ACC112 (cell line): ENCODE measurements at regions not wholly inside any gene's neighbourhood (a gene's known extent, or its start where the extent isn't known, plus 50 kb on each side); places are given as distances from the start of the nearest gene placed in this dataset.

Experiments
- H2AFZ ChIP-seq: fragments of 200-600 bp; sonication (generic); one replicate; pipeline ENCODE4 v1.6.0; 2017; ENCODE audit warnings: antibody characterized with exemption, low read length; ENCODE audit not compliant: unreplicated experiment
- H3K27ac ChIP-seq: fragments of 200-600 bp; sonication (generic); 2 replicates; pipeline ENCODE4 v1.5.1; 2014; ENCODE audit warnings: low read depth, mild to moderate bottlenecking, antibody characterized with exemption, low read length, moderate library complexity
- H3K27me3 ChIP-seq: fragments of 200-600 bp; sonication (generic); 2 replicates; pipeline ENCODE4 v1.6.1; 2014; ENCODE audit warnings: mild to moderate bottlenecking, antibody characterized with exemption, low read length, moderate library complexity, mixed read lengths; ENCODE audit not compliant: insufficient read depth
- H3K36me3 ChIP-seq: fragments of 200-600 bp; sonication (generic); 2 replicates; pipeline ENCODE4 v1.6.1; 2016; ENCODE audit warnings: mild to moderate bottlenecking, antibody characterized with exemption, low read length, moderate library complexity, mixed read lengths; ENCODE audit not compliant: insufficient read depth
- H3K4me1 ChIP-seq: fragments of 200-600 bp; sonication (generic); one replicate; pipeline ENCODE4 v1.6.1; 2016; ENCODE audit warnings: low read length, mixed read lengths; ENCODE audit not compliant: insufficient read depth, unreplicated experiment, control insufficient read depth
- H3K4me3 ChIP-seq: fragments of 200-600 bp; sonication (generic); 2 replicates; pipeline ENCODE4 v1.5.1; 2014; ENCODE audit warnings: mild to moderate bottlenecking, low read depth, low read length
- H3K79me2 ChIP-seq: fragments of 200-600 bp; sonication (generic); one replicate; pipeline ENCODE4 v1.6.0; 2016; ENCODE audit warnings: low read length; ENCODE audit not compliant: control insufficient read depth, unreplicated experiment, insufficient read depth

DNA sequence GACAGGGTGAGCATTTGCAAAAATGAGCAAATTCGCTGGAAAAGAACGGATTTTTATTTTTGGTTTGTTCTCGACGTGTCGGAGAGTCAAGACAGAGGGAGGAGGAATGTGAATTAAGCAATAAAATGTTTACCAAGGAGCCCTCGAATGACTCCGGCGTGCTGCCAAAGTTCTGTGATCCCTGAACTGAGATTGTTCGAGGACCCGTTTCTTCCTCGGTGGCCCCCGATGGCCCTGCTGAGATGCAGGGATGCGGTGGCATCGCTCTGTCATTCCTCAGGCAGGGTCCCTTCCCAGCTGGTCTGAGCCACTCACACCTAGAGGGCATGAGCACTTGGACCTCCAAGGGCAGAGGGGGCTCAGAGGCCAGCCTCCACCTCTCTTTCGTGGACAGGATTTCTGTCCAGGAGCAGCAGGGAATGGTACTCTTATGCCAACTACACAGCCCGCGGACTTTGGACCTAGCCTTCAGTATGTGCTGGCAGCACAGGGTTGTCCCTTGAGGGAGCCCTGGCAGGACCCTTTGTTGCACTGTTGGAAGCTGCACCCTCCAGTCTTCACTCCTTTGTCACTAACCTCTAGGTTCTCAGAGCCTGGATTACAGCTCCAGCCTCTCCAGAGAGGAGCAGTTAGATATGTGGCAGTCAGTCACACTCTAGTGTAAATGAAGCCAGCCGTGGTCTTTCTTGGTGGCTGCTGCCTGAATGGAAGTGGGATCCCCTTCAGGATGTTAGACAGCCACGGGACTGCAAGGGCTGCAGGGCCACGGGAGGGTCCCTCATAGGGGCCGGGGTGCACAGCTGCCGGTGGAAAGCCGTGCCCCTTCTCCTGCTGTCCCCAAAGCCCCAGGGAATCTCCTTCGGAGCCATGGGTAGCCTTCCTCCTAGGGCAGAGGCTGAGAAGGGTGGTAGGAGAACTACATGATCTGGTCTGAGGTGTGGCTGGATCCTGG, 109.4 kb upstream of the ANO1 start:
- H3K79me2 ChIP-seq = no peaks in the 10 kb centered on the region
- no peak overlapping the region for H2AFZ ChIP-seq
- peaks cover 12% of the 10 kb centered on the region; the same call in 1 of the 2 replicates for H3K27me3 ChIP-seq
- H3K4me3 ChIP-seq = no peak overlapping the region
- no peak overlapping the region for H3K27ac ChIP-seq
- H3K4me1 ChIP-seq = no peaks in the 10 kb centered on the region
- no peaks in the 10 kb centered on the region for H3K36me3 ChIP-seq

DNA sequence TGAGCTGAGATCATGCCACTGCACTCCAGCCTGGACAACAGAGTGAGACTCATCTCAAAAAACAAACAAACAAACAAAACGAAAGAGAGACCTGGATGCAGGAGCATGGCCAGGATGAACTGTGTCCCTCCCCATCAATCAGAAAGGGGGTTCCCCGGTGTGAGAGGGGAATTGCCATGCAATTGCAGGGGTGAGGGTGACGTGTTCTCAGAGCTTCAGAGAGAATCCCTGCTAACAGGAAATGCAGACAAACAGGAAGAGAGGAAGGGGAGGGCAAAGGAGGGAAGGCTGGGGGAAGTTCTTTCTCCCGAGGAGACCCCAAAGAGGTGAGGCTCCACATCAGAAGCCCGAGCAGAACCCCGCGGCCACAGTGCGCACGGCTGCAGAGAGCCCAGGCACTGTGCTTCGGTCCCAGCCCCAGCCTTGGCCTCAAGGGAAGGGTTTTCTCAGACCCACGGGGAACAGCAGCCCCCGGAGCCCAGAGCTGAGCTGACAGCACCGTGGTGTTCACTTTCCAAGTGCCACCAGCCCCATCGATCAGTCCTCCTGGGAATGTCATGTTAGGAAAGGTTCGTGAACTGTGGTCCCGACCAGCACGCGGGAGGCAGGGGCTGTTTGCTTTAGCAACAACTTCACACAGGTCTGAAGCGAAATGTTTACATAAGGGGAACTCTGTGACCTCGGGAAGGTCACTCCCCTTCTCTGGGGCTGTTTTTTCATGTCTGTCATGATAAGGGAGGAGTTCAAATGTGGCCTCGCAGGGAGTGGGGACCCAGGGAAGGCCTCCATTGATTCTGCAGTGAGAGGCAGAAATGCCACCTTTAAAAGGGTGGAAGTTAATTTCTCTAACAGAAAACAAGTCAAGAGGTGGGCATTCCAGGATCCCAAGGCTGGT, 108.0 kb upstream of the ANO1 start:
- Histone ChIP-seq H3K27me3 (peaks cover 12% of the 10 kb centered on the region; the same call in 1 of the 2 replicates), H2AFZ (no peak overlapping the region), H3K79me2 (no peaks in the 10 kb centered on the region), H3K27ac (no peak overlapping the region), H3K4me3 (no peak overlapping the region), H3K4me1 (no peaks in the 10 kb centered on the region), H3K36me3 (no peaks in the 10 kb centered on the region)

DNA sequence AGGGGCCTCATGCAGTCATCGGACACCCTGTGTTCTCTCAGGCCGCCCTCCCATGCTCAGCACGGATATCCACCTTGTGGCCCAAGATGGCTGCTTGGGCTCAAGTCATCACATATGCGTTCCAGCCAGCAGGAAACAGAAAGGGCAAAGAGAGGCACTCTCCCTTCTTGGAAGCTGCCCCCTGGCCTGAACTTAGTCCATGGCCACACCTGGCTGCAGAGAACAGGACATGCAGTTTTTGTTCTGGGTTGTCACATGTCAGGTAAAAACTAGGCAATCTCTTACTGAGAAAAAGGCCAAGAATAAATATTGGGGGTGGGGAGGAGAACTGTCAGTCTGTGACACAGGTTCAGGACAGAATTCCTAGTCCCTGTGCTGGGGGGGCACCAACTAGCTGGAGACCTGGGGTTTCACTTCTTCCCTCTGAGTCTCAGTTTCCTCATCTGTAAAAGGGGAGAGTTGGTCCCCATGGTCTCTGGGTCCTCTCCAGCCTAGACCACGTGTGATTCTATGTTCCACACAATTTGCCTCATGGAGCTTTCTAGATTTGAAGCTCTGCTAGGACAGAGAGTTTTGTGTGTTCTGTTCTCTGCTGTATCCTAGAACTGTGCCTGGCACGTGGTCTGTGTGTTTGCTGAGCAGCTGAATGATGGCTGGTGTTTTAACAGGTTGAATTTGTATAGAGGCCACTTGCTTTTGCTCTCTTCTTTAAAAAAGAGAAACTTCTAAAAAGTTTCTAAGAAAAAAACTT, 107.2 kb upstream of the ANO1 start:
- H3K79me2 ChIP-seq = no peaks in the 10 kb centered on the region
- H3K4me3 ChIP-seq = no peak overlapping the region

GRCh38 chr11:69971741-69972140, 106.4 kb upstream of the ANO1 start:
- Histone ChIP-seq H2AFZ (no peak overlapping the region), H3K27me3 (peaks cover 12% of the 10 kb centered on the region; the same call in 1 of the 2 replicates), H3K4me1 (no peaks in the 10 kb centered on the region)

More for the DNA sequence above, 107.2 kb upstream of the ANO1 start:
- H3K4me1 ChIP-seq = no peaks in the 10 kb centered on the region
- H2AFZ ChIP-seq = no peak overlapping the region
- no peaks in the 10 kb centered on the region for H3K36me3 ChIP-seq
- no peak overlapping the region for H3K27ac ChIP-seq
- peaks cover 12% of the 10 kb centered on the region; the same call in 1 of the 2 replicates for H3K27me3 ChIP-seq

GRCh38 chr11:69972351-69972802, 105.7 kb upstream of the ANO1 start:
- H3K4me1 ChIP-seq = no peaks in the 10 kb centered on the region
- no peak overlapping the region for H3K27ac ChIP-seq
- H3K27me3 ChIP-seq = peaks cover 12% of the 10 kb centered on the region; the same call in 1 of the 2 replicates
- no peaks in the 10 kb centered on the region for H3K79me2 ChIP-seq
- H3K36me3 ChIP-seq = no peaks in the 10 kb centered on the region
- H3K4me3 ChIP-seq = no peak overlapping the region
- H2AFZ ChIP-seq = no peak overlapping the region

More at GRCh38 chr11:69971741-69972140, 106.4 kb upstream of the ANO1 start:
- Histone ChIP-seq H3K36me3 (no peaks in the 10 kb centered on the region), H3K27ac (no peak overlapping the region), H3K4me3 (no peak overlapping the region), H3K79me2 (no peaks in the 10 kb centered on the region)

GRCh38 chr11:69974528-69974927, 103.6 kb upstream of the ANO1 start:
- Histone ChIP-seq H3K79me2 (no peaks in the 10 kb centered on the region), H2AFZ (no peak overlapping the region), H3K4me1 (no peaks in the 10 kb centered on the region), H3K27me3 (peaks cover 6% of the 10 kb centered on the region; the same call in 1 of the 2 replicates), H3K36me3 (no peaks in the 10 kb centered on the region), H3K27ac (no peak overlapping the region), H3K4me3 (no peak overlapping the region)

DNA sequence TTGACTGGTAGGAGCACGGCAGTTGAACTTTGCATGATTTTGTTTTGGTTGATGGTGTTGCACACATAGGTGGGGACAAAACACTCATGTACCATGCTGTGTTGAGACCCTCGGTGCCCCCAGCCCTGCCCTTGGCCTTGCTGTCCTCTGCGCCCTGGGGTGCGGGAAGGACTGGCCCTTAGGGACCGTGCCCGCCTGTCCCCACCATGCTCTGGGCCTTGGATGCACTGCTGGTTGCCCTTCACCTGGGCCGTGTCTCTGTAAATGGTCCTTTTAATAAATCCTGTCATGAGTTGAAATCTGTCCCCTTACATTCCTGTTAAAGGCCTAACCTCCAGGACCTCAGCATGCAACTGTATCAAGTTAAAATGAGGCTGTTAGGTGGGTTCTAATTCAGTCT, 102.3 kb upstream of the ANO1 start:
- Histone ChIP-seq H3K79me2 (no peaks in the 10 kb centered on the region), H3K4me3 (no peak overlapping the region), H3K27ac (no peak overlapping the region), H3K4me1 (no peaks in the 10 kb centered on the region), H2AFZ (no peak overlapping the region), H3K36me3 (no peaks in the 10 kb centered on the region), H3K27me3 (peaks cover 6% of the 10 kb centered on the region; the same call in 1 of the 2 replicates)

DNA sequence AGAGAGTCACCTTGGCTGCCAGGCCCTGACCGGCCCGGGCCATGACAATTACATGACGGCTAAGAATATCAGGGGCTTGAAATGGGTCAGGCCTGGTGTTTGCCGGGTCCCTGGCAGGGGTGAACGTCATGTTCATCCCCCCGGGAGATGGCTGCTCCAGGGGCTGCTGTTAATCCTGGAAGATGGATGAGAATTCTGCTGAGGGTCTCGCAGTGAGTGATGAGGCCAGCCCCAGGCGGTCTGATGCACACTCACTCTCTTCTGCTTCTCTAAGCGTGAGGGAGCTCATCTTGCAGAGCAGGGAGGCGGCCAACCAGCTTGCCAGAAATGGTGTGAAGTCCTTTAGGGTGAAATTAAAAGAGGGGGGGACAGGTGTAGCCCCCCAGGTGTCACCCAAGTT, 101.3 kb upstream of the ANO1 start:
- H3K27ac ChIP-seq = no peak overlapping the region
- H3K4me1 ChIP-seq = no peaks in the 10 kb centered on the region
- H2AFZ ChIP-seq = no peak overlapping the region
- no peak overlapping the region for H3K4me3 ChIP-seq
- H3K27me3 ChIP-seq = peaks cover 6% of the 10 kb centered on the region; the same call in 1 of the 2 replicates
- no peaks in the 10 kb centered on the region for H3K36me3 ChIP-seq
- H3K79me2 ChIP-seq = no peaks in the 10 kb centered on the region

GRCh38 chr11:69977951-69978350, 100.2 kb upstream of the ANO1 start:
- H2AFZ ChIP-seq = no peak overlapping the region
- no peak overlapping the region for H3K27ac ChIP-seq
- H3K79me2 ChIP-seq = no peaks in the 10 kb centered on the region
- no peaks in the 10 kb centered on the region for H3K36me3 ChIP-seq
- no peak overlapping the region for H3K4me3 ChIP-seq
- H3K27me3 ChIP-seq = peaks cover 6% of the 10 kb centered on the region; the same call in 1 of the 2 replicates
- H3K4me1 ChIP-seq = no peaks in the 10 kb centered on the region
